ENCODE measurements at regions not wholly inside any gene's neighbourhood (a gene's known extent, or its start where the extent isn't known, plus 50 kb on each side); places are given as distances from the start of the nearest gene placed in this dataset.

DNA sequence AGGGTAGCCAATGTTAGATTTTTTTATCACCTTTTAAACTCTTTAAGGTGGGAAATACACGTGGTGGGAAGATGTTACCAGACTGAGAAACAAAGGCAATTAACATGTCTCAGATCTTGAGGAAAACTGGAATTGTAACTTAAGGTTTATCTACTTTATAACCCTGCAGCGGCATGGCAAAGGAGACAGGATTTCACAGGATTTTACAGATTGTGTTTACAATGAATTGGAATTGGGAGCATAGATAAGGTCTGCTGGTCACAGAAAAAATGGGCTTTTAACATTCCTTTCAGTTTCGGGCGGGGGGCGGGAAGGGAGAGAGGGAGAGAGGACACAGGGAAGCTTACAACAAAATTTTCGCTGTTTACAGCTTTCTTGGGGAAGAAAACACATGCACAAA, 467.5 kb upstream of the CT83 start:
- TF ChIP-seq ZNF274 (IDR thresholded peaks at IDR 0.05; ENCODE audit: low read depth, low read length) (no peak), YY1 (IDR thresholded peaks at IDR 0.05; ENCODE audit: insufficient read depth, insufficient read length) (no peak), SUZ12 (IDR thresholded peaks at IDR 0.05; ENCODE audit: extremely low read depth, insufficient read depth, insufficient read length) (no peak)
